GM21786 (cell line): ENCODE measurements at regions not wholly inside any gene's neighbourhood (a gene's known extent, or its start where the extent isn't known, plus 50 kb on each side); places are given as distances from the start of the nearest gene placed in this dataset.
A peak's percentile ranks its signal among the peaks of the same experiment; 100 is the strongest.

ENCODE experiments used
- ATAC-seq: cut with Tn5 transposase; IDR thresholded peaks from one replicate; pipeline ENCODE4 v1.9.1; 2021; ENCODE audit not compliant: unreplicated experiment

GRCh38 chr2:176752295-176752694 lies 460.3 kb upstream of the HNRNPA3 start:
- no peak for ATAC-seq

- no peak for ATAC-seq
Measured at GRCh38 chr2:176753205-176753604, 459.4 kb upstream of the HNRNPA3 start.

- no peak for ATAC-seq
Measured at GRCh38 chr2:176753752-176754474, 458.7 kb upstream of the HNRNPA3 start.

- no peak for ATAC-seq
Measured at GRCh38 chr2:176755537-176756135, 457.0 kb upstream of the HNRNPA3 start.

- ATAC-seq: no peak
Measured at GRCh38 chr2:176758426-176758825, 454.2 kb upstream of the HNRNPA3 start.

GRCh38 chr2:176760439-176760838 lies 452.2 kb upstream of the HNRNPA3 start:
- ATAC-seq: no peak

GRCh38 chr2:176763130-176763529 lies 449.5 kb upstream of the HNRNPA3 start:
- ATAC-seq: no peak

GRCh38 chr2:176763851-176764404 lies 448.7 kb upstream of the HNRNPA3 start:
- peak; percentile 51 for ATAC-seq

- no peak for ATAC-seq
Measured at GRCh38 chr2:176764921-176765320, 447.7 kb upstream of the HNRNPA3 start.

GRCh38 chr2:176766005-176766404 lies 446.6 kb upstream of the HNRNPA3 start:
- ATAC-seq: no peak

- no peak for ATAC-seq
Measured at GRCh38 chr2:176768185-176768584, 444.4 kb upstream of the HNRNPA3 start.

- ATAC-seq: no peak
Measured at GRCh38 chr2:176769021-176769420, 443.6 kb upstream of the HNRNPA3 start.

- ATAC-seq: no peak
Measured at GRCh38 chr2:176769499-176770370, 442.9 kb upstream of the HNRNPA3 start.

GRCh38 chr2:176772816-176773215 lies 439.8 kb upstream of the HNRNPA3 start:
- ATAC-seq: no peak

GRCh38 chr2:176774766-176775451 lies 437.7 kb upstream of the HNRNPA3 start:
- no peak for ATAC-seq

GRCh38 chr2:176777262-176777661 lies 435.3 kb upstream of the HNRNPA3 start:
- ATAC-seq: no peak

GRCh38 chr2:176779917-176780316 lies 432.7 kb upstream of the HNRNPA3 start:
- ATAC-seq: no peak

- no peak for ATAC-seq
Measured at GRCh38 chr2:176780348-176780747, 432.2 kb upstream of the HNRNPA3 start.

- no peak for ATAC-seq
Measured at GRCh38 chr2:176781570-176782217, 430.9 kb upstream of the HNRNPA3 start.

- ATAC-seq: no peak
Measured at GRCh38 chr2:176784633-176785200, 427.9 kb upstream of the HNRNPA3 start.
